NT2/D1 (cell line): ENCODE measurements at regions not wholly inside any gene's neighbourhood (a gene's known extent, or its start where the extent isn't known, plus 50 kb on each side); places are given as distances from the start of the nearest gene placed in this dataset.

Experiments
- DNase-seq: peaks from one replicate; pipeline ENCODE4 v3.0.0-alpha.2; 2011; ENCODE audit warnings: low read depth, low spot score
- H3K27me3 ChIP-seq: 2 replicates; pipeline ENCODE4 v1.6.0; 2011; ENCODE audit warnings: mild to moderate bottlenecking; ENCODE audit not compliant: insufficient read length, insufficient read depth
- H3K36me3 ChIP-seq: 2 replicates; pipeline ENCODE4 v1.6.1; 2011; ENCODE audit warnings: mild to moderate bottlenecking, low read length, mixed read lengths; ENCODE audit not compliant: insufficient read depth, insufficient read length
- H3K4me1 ChIP-seq: 2 replicates; pipeline ENCODE4 v1.5.1; 2011; ENCODE audit not compliant: insufficient read depth, insufficient read length
- H3K4me3 ChIP-seq: 2 replicates; pipeline ENCODE4 v1.5.1; 2011; ENCODE audit warnings: low read depth; ENCODE audit not compliant: insufficient read length
- H3K9ac ChIP-seq: 2 replicates; pipeline ENCODE4 v1.6.0; 2011; ENCODE audit warnings: low read depth; ENCODE audit not compliant: insufficient read length
- H3K9me3 ChIP-seq: 2 replicates; pipeline ENCODE4 v1.5.1; 2011; ENCODE audit warnings: mild to moderate bottlenecking, low read length; ENCODE audit not compliant: insufficient read depth
- SUZ12 ChIP-seq: IDR thresholded peaks from 2 replicates; pipeline ENCODE4 v1.6.1; 2011; ENCODE audit not compliant: insufficient read length, insufficient read depth; ENCODE audit errors: extremely low read depth
- YY1 ChIP-seq: IDR thresholded peaks from 2 replicates; pipeline ENCODE4 v1.6.1; 2011; ENCODE audit not compliant: insufficient read length, insufficient read depth
- ZNF274 ChIP-seq: IDR thresholded peaks from 2 replicates; pipeline ENCODE4 v1.6.1; 2011; ENCODE audit warnings: mild to moderate bottlenecking, low read depth, low read length

- Histone ChIP-seq H3K9me3 (no peaks in the 10 kb centered on the region), H3K4me1 (peaks cover 4% of the 10 kb centered on the region), H3K4me3 (no peak overlapping the region), H3K36me3 (no peaks in the 10 kb centered on the region), H3K27me3 (no peaks in the 10 kb centered on the region), H3K9ac (no peak overlapping the region)
- no peak for TF ChIP-seq SUZ12
- TF ChIP-seq YY1 = no peak
- no peak for TF ChIP-seq ZNF274
- DNase-seq = no peak
Measured at GRCh38 chr22:47547881-47548650, 785.6 kb downstream of the TBC1D22A start.

DNA sequence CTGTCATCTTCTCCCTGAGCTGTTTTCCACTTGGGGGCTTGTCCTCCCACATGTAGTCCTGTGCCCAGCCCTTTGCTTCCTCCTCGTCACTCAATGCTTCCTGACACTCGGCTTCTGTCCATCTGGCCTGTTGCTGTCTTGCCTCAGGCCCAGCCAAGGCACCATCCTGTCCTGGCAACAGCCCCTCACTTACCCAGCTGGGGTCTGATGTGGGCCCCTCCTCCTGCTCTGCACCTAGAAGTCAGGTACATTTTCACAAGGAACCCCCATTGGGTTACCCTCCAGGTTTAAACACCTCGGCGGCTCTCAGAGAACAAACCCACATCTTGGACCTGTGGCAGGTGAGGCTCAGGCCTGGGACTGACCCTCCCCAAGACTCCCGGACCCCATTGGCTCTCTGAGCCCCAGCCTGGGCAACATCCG lies 784.8 kb downstream of the TBC1D22A start:
- Histone ChIP-seq H3K9me3 (no peaks in the 10 kb centered on the region), H3K9ac (no peak overlapping the region), H3K27me3 (no peaks in the 10 kb centered on the region), H3K4me3 (no peak overlapping the region), H3K36me3 (no peaks in the 10 kb centered on the region), H3K4me1 (peaks cover 4% of the 10 kb centered on the region)
- TF ChIP-seq SUZ12 (no peak), ZNF274 (no peak), YY1 (no peak)
- DNase-seq = no peak

DNA sequence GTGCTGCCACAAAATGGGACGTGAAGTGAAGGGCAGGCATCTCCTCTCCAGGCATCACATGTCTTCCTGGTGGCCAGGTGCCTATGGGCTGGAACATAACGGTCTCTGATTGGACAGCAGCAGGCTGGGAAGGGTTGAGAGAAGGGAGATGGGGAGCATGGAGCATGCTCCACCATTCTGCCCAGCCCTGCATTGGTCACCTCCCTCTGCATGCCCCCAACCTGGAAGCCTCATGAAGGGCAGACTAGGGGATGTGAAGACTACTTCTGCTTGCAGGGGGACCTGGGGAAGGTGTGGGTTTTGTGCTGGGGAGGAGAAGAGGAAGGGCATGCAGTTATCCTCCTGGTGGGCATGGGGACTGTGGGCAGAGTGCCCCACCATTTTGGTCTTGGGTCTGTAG lies 782.2 kb downstream of the TBC1D22A start:
- Histone ChIP-seq H3K36me3 (no peaks in the 10 kb centered on the region), H3K9ac (no peak overlapping the region), H3K4me3 (no peak overlapping the region), H3K4me1 (no peaks in the 10 kb centered on the region), H3K9me3 (peaks cover 5% of the 10 kb centered on the region; the same call in 1 of the 2 replicates), H3K27me3 (no peaks in the 10 kb centered on the region)
- no peak for TF ChIP-seq ZNF274
- DNase-seq = no peak

DNA sequence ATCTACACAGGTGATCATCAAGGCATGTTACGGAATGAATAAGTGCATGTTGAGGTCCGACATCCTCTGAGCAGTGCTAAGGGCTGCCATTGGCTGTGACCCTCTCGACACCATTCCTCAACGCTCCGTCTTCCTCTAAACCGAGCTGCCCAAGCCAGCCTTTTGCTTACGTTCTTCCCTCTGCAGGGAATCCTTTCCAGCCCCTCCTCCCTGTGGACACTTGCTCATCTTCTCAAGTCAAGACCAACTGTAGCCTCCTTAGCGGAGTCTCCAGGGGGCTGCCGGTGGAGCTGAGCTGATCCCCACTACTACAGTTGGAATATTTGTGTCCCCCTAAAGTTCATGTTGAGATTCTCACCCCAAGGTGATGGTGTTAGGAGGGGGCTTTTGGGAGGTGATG lies 781.0 kb downstream of the TBC1D22A start:
- H3K9me3 ChIP-seq = peaks cover 7% of the 10 kb centered on the region; the same call in 1 of the 2 replicates
- no peaks in the 10 kb centered on the region for H3K36me3 ChIP-seq
- no peak overlapping the region for H3K9ac ChIP-seq
- H3K4me3 ChIP-seq = no peak overlapping the region
- TF ChIP-seq SUZ12 (no peak), ZNF274 (no peak), YY1 (no peak)
- DNase-seq = no peak
- no peaks in the 10 kb centered on the region for H3K27me3 ChIP-seq
- no peaks in the 10 kb centered on the region for H3K4me1 ChIP-seq

GRCh38 chr22:47540011-47540410 lies 777.6 kb downstream of the TBC1D22A start:
- TF ChIP-seq SUZ12 (no peak), YY1 (no peak), ZNF274 (no peak)
- no peaks in the 10 kb centered on the region for H3K4me1 ChIP-seq
- H3K36me3 ChIP-seq = no peaks in the 10 kb centered on the region
- peaks cover 7% of the 10 kb centered on the region; the same call in 1 of the 2 replicates for H3K9me3 ChIP-seq
- no peak for DNase-seq
- H3K4me3 ChIP-seq = no peak overlapping the region
- H3K27me3 ChIP-seq = no peaks in the 10 kb centered on the region
- no peak overlapping the region for H3K9ac ChIP-seq

- Histone ChIP-seq H3K4me3 (no peak overlapping the region), H3K9ac (no peak overlapping the region), H3K9me3 (peaks cover 7% of the 10 kb centered on the region; the same call in 1 of the 2 replicates), H3K27me3 (no peaks in the 10 kb centered on the region), H3K36me3 (no peaks in the 10 kb centered on the region), H3K4me1 (no peaks in the 10 kb centered on the region)
- no peak for TF ChIP-seq SUZ12
- TF ChIP-seq YY1 = no peak
- no peak for TF ChIP-seq ZNF274
- DNase-seq = no peak
Measured at GRCh38 chr22:47539374-47539773, 776.9 kb downstream of the TBC1D22A start.

GRCh38 chr22:47535681-47536080 lies 773.2 kb downstream of the TBC1D22A start:
- no peak overlapping the region for H3K9ac ChIP-seq
- H3K27me3 ChIP-seq = no peaks in the 10 kb centered on the region
- no peaks in the 10 kb centered on the region for H3K36me3 ChIP-seq
- no peak overlapping the region for H3K4me3 ChIP-seq
- peaks cover 7% of the 10 kb centered on the region; the same call in 1 of the 2 replicates for H3K9me3 ChIP-seq
- no peaks in the 10 kb centered on the region for H3K4me1 ChIP-seq
- TF ChIP-seq YY1 (no peak), SUZ12 (no peak), ZNF274 (no peak)
- DNase-seq = no peak
